HepG2 (cell line): ENCODE measurements at regions not wholly inside any gene's neighbourhood (a gene's known extent, or its start where the extent isn't known, plus 50 kb on each side); places are given as distances from the start of the nearest gene placed in this dataset.

Source experiments
- ATAC-seq: fragments of 200-7000 bp; cut with Tn5 transposase; 3 replicates; pipeline ENCODE4 v1.9.1; 2020; ENCODE audit warnings: mild to moderate bottlenecking, moderate library complexity
- BruUV-seq: library from RNA; stranded (reverse); fragments of 400-500 nt; replicated peaks from 2 replicates; lab custom pipeline; 2021; lab: Mats Ljungman, UMichigan
- CTCF ChIA-PET: fragments of 300-600 bp; formaldehyde crosslinking; extraction: SDS; loops from one replicate; lab custom pipeline; 2021; ENCODE audit warnings: low total read pairs, inconsistent platforms, low intra/inter-chr PET ratio; lab: Yijun Ruan, JAX
- POLR2A ChIA-PET: fragments of 350-600 bp; sonication (Branson Sonifier 250); formaldehyde crosslinking; loops from one replicate; lab custom pipeline; 2020; ENCODE audit warnings: antibody characterized with exemption, inconsistent platforms; lab: Yijun Ruan, JAX
- DNase-seq: peaks from one replicate; pipeline ENCODE4 v3.0.0-alpha.2; 2015; ENCODE audit warnings: low spot score
- FAIRE-seq: peaks from 3 replicates; lab custom pipeline; 2011; peaks lifted over from hg19 to GRCh38; lab: Jason Lieb, UNC
- H2AFZ ChIP-seq: one replicate; pipeline ENCODE4 v1.6.1; 2011; ENCODE audit warnings: low read length, inconsistent platforms
- H3K27ac ChIP-seq: fragments of 300-600 bp; 3 replicates; pipeline ENCODE4 v1.8.0; 2011; ENCODE audit warnings: mixed run types, mild to moderate bottlenecking, mixed read lengths, low read length, inconsistent platforms; ENCODE audit not compliant: insufficient read depth; ENCODE audit errors: extremely low read length
- H3K27me3 ChIP-seq, 2 experiments: fragments of 200-600 bp in 1 of 2; 2 replicates in 1 of 2; 3 replicates in 1 of 2; pipeline versions ENCODE4 v1.6.0 to v1.8.0; 2011; ENCODE audit warnings: low read length in 2 of 2, mild to moderate bottlenecking in 2 of 2, moderate library complexity in 2 of 2, inconsistent platforms in 1 of 2; ENCODE audit not compliant: insufficient read depth in 2 of 2, control insufficient read depth in 1 of 2
- H3K36me3 ChIP-seq, 2 experiments: fragments of 200-600 bp in 1 of 2; replicated peaks in 1 of 2; 2 replicates in 1 of 2; 3 replicates in 1 of 2; pipeline versions ENCODE4 v1.5.1 to v1.8.0; 2011; ENCODE audit warnings: low read length in 2 of 2, inconsistent platforms in 1 of 2; ENCODE audit not compliant: insufficient read depth in 2 of 2, control insufficient read depth in 1 of 2
- H3K4me1 ChIP-seq: 2 replicates; pipeline ENCODE4 v1.5.1; 2012; ENCODE audit warnings: low read length, inconsistent platforms; ENCODE audit not compliant: insufficient read depth
- H3K4me2 ChIP-seq: 2 replicates; pipeline ENCODE4 v1.6.0; 2011; ENCODE audit warnings: low read depth, low read length, inconsistent platforms
- H3K4me3 ChIP-seq, 3 experiments: fragments of 200-600 bp in 1 of 3; sonication (generic), shearing (Covaris generic) in 1 of 3; replicated peaks in 1 of 3; 2 replicates each; pipeline ENCODE4 v1.5.1; 2011 to 2016; ENCODE audit warnings: low read length in 3 of 3, inconsistent platforms in 2 of 3, low read depth in 2 of 3, mild to moderate bottlenecking in 2 of 3, control low read depth in 1 of 3, mixed read lengths in 1 of 3; ENCODE audit not compliant: insufficient read depth in 1 of 3
- H3K79me2 ChIP-seq: one replicate; pipeline ENCODE4 v1.6.1; 2011; ENCODE audit warnings: low read length, inconsistent platforms; ENCODE audit not compliant: insufficient read depth
- H3K9ac ChIP-seq: 2 replicates; pipeline ENCODE4 v1.6.0; 2011; ENCODE audit warnings: mild to moderate bottlenecking, low read depth, low read length, inconsistent platforms; ENCODE audit not compliant: insufficient read depth
- H3K9me3 ChIP-seq: 2 replicates; pipeline ENCODE4 v1.5.1; 2012; ENCODE audit warnings: mild to moderate bottlenecking, low read length
- H4K20me1 ChIP-seq: 2 replicates; pipeline ENCODE4 v1.6.0; 2011; ENCODE audit warnings: inconsistent platforms, mild to moderate bottlenecking, low read length, moderate library complexity; ENCODE audit not compliant: insufficient read depth
- ARNTL ChIP-seq: sonication (generic); formaldehyde crosslinking; IDR thresholded peaks from 2 replicates; pipeline ENCODE4 v1.4.0; 2020; ENCODE audit warnings: mild to moderate bottlenecking, missing genetic modification reagents
- KDM5B ChIP-seq: sonication (generic); formaldehyde crosslinking; IDR thresholded peaks from 2 replicates; pipeline ENCODE4 v1.4.0; 2020; ENCODE audit warnings: missing genetic modification reagents, mild to moderate bottlenecking, borderline replicate concordance
- MIXL1 ChIP-seq: IDR thresholded peaks from 2 replicates; pipeline ENCODE4 v1.6.1; 2016
- NR2F2 ChIP-seq: IDR thresholded peaks from 2 replicates; pipeline ENCODE4 v1.6.1; 2012; ENCODE audit warnings: low read depth, inconsistent platforms, borderline replicate concordance
- PRMT3 ChIP-seq: sonication (generic); formaldehyde crosslinking; IDR thresholded peaks from 2 replicates; pipeline ENCODE4 v1.8.1; 2022; ENCODE audit warnings: low read depth, mild to moderate bottlenecking, moderate library complexity, missing genetic modification reagents, borderline replicate concordance
- RBAK ChIP-seq: sonication (generic); formaldehyde crosslinking; IDR thresholded peaks from 2 replicates; pipeline ENCODE4 v1.5.1; 2020; ENCODE audit warnings: mild to moderate bottlenecking, missing genetic modification reagents
- SIX1 ChIP-seq: sonication (generic); formaldehyde crosslinking; IDR thresholded peaks from 2 replicates; pipeline ENCODE4 v1.4.0; 2020; ENCODE audit warnings: missing genetic modification reagents, borderline replicate concordance
- SP4 ChIP-seq: sonication (generic); formaldehyde crosslinking; IDR thresholded peaks from 2 replicates; pipeline ENCODE4 v1.8.1; 2023; ENCODE audit warnings: mild to moderate bottlenecking, missing genetic modification reagents
- ZNF282 ChIP-seq: fragments of 450-650 bp; IDR thresholded peaks from 2 replicates; pipeline ENCODE4 v1.6.1; 2018; ENCODE audit not compliant: partially characterized antibody
- ZNF33B ChIP-seq: sonication (generic); formaldehyde crosslinking; IDR thresholded peaks from 2 replicates; pipeline ENCODE4 v1.5.1; 2020; ENCODE audit warnings: mild to moderate bottlenecking, missing genetic modification reagents
- ZNF788 ChIP-seq: sonication (generic); formaldehyde crosslinking; IDR thresholded peaks from 2 replicates; pipeline ENCODE4 v1.5.0; 2020; ENCODE audit warnings: mild to moderate bottlenecking, missing genetic modification reagents, borderline replicate concordance
- ZNF792 ChIP-seq: IDR thresholded peaks from 2 replicates; pipeline ENCODE4 v1.6.1; 2016
- ZSCAN12 ChIP-seq: sonication (generic); formaldehyde crosslinking; IDR thresholded peaks from 2 replicates; pipeline ENCODE4 v1.9.0; 2021; ENCODE audit warnings: mild to moderate bottlenecking, missing genetic modification reagents
- WGBS: methylation state at CpG from one replicate; pipeline ENCODE4 v1.1.6; 2017; ENCODE audit warnings: low lambda C conversion rate; 5-methylcytosine and 5-hydroxymethylcytosine counted together
- in situ Hi-C: cut with HindIII; loops from 2 replicates; pipeline ENCODE4 v1.10.0; 2017; ENCODE audit warnings: low pct_unique_long_range_greater_than_20kb; ENCODE audit not compliant: extremely low pct_ligation_motif_present
- intact Hi-C: fragments of 100-400 bp; cut with micrococcal nuclease; formaldehyde crosslinking; loops from one replicate; pipeline ENCODE4 v1.10.0; 2022; ENCODE audit not compliant: unreplicated experiment
- TF ChIP-seq, protein P1 (sequence below): IDR thresholded peaks from 2 replicates; pipeline ENCODE4 v1.6.1; 2016; ENCODE audit warnings: missing compliant biosample characterization, missing genetic modification reagents, borderline replicate concordance

DNA sequence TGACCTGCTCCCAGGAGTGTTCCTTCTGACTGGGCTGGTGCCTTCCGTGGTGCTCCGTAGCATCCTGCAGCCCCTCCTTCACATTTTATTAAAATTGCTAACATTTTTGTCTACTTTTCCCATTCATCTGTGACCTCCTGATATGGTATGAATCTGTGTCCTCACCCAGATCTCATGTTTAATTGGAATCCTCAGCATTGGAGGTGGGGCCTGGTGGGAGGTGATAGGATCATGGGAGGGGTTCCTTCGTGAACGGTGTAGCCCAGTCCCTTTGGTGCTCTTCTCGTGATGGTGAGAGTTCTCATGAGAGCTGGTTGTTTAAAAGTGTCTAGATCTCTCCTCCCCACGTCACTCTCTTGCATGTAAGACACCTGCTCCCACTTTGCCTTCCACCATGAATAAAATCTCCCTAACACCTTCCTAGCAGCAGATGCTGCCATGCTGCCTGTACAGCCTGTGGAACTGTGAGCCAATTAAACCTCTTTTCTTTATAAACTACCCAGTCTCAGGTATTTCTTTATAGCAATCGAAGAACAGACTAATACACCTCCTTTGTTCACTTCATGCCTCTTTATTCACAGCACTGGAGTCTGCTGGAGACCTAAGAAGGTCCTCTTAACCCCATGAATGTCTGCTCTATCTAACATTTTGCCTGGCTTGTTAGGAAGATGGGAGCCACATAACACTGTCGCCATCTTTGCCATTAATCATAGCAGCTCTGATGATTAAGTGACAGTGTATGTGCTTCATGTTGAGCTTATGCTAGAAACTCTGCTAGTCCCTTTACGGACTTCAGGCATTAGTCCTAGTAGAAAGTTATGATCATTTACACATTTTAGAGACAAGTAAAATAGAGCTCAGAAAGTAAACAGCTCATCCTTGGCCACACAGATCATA is 377.7 kb upstream of the MAF start:
- no peak for ATAC-seq
- H3K9me3 ChIP-seq: no peaks in the 10 kb centered on the region
- BruUV-seq: no TSS peak
- ChIA-PET CTCF (no interaction called here), POLR2A (no interaction called here)
- no peak for TF ChIP-seq PRMT3 (CRISPR knock-in tag)
- no peak for TF ChIP-seq KDM5B (CRISPR knock-in tag)
- TF ChIP-seq ARNTL (CRISPR knock-in tag): no peak
- TF ChIP-seq, protein P1, sequence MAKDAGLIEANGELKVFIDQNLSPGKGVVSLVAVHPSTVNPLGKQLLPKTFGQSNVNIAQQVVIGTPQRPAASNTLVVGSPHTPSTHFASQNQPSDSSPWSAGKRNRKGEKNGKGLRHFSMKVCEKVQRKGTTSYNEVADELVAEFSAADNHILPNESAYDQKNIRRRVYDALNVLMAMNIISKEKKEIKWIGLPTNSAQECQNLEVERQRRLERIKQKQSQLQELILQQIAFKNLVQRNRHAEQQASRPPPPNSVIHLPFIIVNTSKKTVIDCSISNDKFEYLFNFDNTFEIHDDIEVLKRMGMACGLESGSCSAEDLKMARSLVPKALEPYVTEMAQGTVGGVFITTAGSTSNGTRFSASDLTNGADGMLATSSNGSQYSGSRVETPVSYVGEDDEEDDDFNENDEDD (CRISPR knock-in tag): no peak
- no peak for TF ChIP-seq SP4 (CRISPR knock-in tag)
- TF ChIP-seq NR2F2: no peak
- no peak for TF ChIP-seq ZNF792
- intact Hi-C loops (no loop called here), in situ Hi-C loops (no loop called here)
- no peak overlapping the region for H2AFZ ChIP-seq
- H3K27ac ChIP-seq: no peak overlapping the region
- H4K20me1 ChIP-seq: no peaks in the 10 kb centered on the region
- no peak for DNase-seq
- no peak overlapping the region for H3K4me3 ChIP-seq
- H3K4me2 ChIP-seq: no peak overlapping the region
- H3K79me2 ChIP-seq: no peaks in the 10 kb centered on the region
- 37% methylated on average over 9 of the region's 9 CpGs for WGBS
- no peak overlapping the region for H3K9ac ChIP-seq
- H3K36me3 ChIP-seq: no peaks in the 10 kb centered on the region
- no peak for FAIRE-seq
- no peaks in the 10 kb centered on the region for H3K27me3 ChIP-seq
- H3K4me1 ChIP-seq: no peaks in the 10 kb centered on the region

DNA sequence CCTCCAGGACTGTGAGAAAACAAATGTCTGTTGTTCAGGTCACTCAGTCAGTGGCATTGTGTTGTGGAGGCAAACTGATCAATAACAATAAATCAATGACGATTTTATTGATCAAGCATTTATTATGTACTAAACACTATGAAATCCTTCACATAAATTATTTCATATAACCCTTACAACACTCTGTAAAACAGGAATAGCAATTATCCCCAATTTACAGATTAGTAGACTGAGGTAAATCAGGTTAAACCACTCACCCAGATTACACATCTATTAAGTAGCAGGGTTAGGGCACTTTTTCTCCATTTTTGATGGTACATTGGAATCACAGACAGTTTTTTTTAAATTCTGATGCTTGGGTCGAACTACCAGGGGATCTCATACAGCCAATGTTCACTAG is 372.8 kb upstream of the MAF start:
- BruUV-seq: no TSS peak
- Histone ChIP-seq H3K9me3 (no peaks in the 10 kb centered on the region), H3K9ac (no peak overlapping the region), H3K36me3 (no peaks in the 10 kb centered on the region), H3K4me1 (no peaks in the 10 kb centered on the region), H3K4me2 (no peak overlapping the region), H3K27ac (no peak overlapping the region), H3K27me3 (no peaks in the 10 kb centered on the region), H4K20me1 (no peaks in the 10 kb centered on the region), H2AFZ (no peak overlapping the region), H3K79me2 (no peaks in the 10 kb centered on the region), H3K4me3 (no peak overlapping the region)
- ChIA-PET CTCF (no interaction called here), POLR2A (no interaction called here)
- DNase-seq (no peak), ATAC-seq (no peak), FAIRE-seq (no peak)
- in situ Hi-C loops (no loop called here), intact Hi-C loops (no loop called here)
- 0% methylated on average over 2 of the region's 2 CpGs for WGBS
- TF ChIP-seq ZNF282 (no peak), MIXL1 (CRISPR knock-in tag) (no peak), ZSCAN12 (CRISPR knock-in tag) (no peak), RBAK (no peak), SIX1 (CRISPR knock-in tag) (no peak), ZNF788 (no peak), ZNF33B (CRISPR knock-in tag) (no peak)
